Fibroblast of pulmonary artery (primary cell): ENCODE measurements at regions not wholly inside any gene's neighbourhood (a gene's known extent, or its start where the extent isn't known, plus 50 kb on each side); places are given as distances from the start of the nearest gene placed in this dataset.

ENCODE experiments used
- DNase-seq: peaks from one replicate; pipeline ENCODE4 v3.0.0-alpha.2; 2010; ENCODE audit warnings: low read depth
- H3K4me3 ChIP-seq: replicated peaks from 2 replicates; pipeline ENCODE4 v1.5.1; 2011; ENCODE audit warnings: low read depth, mild to moderate bottlenecking, control low read depth, low read length, moderate library complexity
- TF ChIP-seq, protein P1 (sequence below): IDR thresholded peaks from 2 replicates; pipeline ENCODE4 v1.5.1; 2011; ENCODE audit warnings: mild to moderate bottlenecking, control low read depth, low read length, inconsistent platforms; ENCODE audit errors: missing control alignments

DNA sequence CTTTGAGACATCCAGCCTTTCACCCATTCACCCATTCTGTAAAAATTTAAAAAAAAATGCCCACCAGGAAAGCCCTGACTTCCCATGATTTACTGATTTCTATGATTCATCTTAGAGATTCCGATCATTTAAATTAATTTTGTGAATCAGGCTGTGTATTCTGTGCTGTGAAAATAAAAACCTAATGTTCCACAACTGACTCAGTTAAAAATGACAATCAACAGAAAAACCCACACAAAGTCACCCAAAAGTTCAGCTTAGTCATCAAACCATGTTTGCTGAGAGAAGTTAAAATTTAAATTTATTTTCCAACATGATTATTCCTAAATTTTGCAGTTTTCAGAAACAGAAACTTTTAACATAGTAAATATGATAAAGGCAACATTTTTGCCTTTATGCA, 509.9 kb downstream of the TENT5A start:
- no peak for DNase-seq
- no peak overlapping the region for H3K4me3 ChIP-seq
- TF ChIP-seq, protein P1, sequence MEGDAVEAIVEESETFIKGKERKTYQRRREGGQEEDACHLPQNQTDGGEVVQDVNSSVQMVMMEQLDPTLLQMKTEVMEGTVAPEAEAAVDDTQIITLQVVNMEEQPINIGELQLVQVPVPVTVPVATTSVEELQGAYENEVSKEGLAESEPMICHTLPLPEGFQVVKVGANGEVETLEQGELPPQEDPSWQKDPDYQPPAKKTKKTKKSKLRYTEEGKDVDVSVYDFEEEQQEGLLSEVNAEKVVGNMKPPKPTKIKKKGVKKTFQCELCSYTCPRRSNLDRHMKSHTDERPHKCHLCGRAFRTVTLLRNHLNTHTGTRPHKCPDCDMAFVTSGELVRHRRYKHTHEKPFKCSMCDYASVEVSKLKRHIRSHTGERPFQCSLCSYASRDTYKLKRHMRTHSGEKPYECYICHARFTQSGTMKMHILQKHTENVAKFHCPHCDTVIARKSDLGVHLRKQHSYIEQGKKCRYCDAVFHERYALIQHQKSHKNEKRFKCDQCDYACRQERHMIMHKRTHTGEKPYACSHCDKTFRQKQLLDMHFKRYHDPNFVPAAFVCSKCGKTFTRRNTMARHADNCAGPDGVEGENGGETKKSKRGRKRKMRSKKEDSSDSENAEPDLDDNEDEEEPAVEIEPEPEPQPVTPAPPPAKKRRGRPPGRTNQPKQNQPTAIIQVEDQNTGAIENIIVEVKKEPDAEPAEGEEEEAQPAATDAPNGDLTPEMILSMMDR = no peak

DNA sequence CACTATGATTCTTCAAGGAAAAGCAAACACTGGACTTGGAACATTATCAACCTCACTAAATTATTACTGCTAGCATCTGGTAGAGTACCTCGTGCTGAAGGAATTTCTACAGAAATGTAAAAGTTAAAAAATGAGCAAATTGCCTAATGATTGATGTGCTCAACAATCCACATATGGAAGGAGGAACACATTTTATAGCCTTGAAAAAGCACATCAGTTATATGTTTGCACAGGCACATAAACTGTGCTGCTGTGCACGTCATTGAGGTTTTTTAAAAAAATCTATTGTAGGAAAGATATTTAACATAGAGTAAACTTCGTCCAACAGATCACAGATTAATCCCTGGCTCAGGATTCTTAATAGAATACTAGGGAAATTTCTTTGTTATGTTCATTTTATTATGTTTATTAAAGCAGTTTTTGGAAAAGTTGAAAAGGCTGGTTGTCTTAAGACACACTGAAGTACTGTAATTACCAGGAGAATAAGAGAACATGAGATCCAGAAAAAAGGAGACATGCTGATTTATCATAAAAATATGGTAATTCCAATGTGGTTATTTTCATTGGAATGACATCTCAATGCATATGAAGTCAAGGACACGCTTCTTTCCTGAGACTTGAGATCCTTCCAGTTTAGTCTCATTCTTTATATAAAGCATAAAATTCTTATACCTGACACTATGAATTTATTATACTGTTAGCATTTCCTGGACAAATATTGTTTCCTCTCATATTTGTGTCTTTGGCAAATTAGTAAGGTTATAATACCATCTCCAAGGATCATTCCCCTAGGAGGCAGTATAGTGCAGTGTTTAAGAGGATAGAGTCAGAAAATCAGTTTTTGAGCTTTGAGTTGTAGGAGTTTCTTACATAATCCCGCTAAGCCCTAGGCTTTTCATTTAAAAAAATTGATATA, 511.1 kb downstream of the TENT5A start:
- DNase-seq = peak; percentile 78
- no peak overlapping the region for H3K4me3 ChIP-seq
- TF ChIP-seq, protein P1 = peak; percentile 72

DNA sequence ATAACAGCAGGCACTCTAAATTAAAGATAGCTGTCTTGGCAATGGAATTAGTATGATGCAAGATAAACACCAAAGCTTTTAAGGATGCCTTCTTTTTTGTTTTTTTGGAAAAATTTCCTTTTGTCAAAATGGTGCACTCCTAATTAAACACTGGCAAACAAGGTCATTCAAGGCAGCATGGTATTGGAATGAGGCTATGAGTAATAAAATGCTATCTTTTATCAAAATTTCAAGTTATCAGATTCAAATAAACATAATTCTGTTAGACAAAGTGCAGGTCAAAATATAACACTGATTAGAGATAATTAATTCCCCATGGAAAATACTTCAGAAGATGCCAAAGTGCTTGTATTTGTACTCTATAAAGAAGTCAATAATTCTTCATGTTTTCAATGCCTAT, 514.1 kb downstream of the TENT5A start:
- TF ChIP-seq, protein P1 = no peak
- no peak for DNase-seq
- H3K4me3 ChIP-seq = no peak overlapping the region

DNA sequence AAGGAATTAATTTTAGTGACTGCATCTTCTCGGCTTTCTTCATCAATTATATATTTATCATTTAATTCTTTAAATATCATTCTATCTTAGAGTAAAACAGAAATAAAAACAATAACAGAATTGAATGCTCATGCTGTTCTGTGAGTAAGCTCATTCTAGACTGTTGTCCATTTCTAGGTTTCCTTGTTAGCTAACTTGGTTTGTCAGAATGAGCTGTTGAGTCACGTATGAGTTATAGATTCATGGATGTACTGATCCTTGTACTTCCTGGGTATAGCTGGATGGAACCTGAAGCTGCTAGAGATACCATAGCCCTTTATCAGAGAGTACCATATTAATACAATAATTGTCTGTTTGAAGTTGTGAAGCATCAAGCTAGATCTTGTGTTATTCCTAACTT, 515.3 kb downstream of the TENT5A start:
- DNase-seq = no peak
- no peak overlapping the region for H3K4me3 ChIP-seq
- TF ChIP-seq, protein P1 = no peak

DNA sequence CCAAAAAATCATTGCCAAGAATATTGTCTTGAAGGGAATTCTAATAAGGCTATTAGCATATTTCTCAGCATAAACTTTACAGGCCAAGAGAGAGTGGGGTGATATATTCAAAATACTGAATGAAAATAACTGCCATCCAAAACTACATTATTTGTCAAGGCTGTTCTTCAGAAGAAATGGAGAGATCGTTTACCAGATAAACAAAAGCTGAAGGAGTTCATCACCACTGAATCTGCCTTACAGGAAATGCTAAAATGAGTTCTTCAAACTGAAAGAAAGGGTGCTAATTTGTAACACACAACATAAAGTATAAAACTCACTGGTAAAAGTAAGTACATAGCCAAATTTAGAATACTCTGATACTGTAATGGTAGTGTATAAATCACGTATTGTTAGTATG, 517.0 kb downstream of the TENT5A start:
- no peak overlapping the region for H3K4me3 ChIP-seq
- no peak for DNase-seq
- TF ChIP-seq, protein P1 = no peak

DNA sequence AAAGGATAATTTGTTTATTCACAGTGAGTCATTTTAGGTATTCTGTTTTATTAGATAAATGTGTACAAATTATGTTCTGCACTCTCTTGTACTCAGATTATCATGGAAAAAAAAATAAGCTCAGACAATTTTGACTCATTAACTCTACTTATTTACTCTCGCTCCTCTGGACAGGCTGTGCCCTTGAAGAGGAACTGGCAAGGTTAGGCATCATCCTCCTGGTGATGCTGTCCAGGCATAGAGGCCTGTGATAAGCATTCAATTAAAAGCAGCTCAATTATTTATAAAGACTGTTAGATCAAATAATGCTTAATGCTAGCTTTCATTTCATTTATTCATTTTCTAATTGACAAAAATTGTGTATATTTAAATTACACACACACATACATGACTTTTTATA, 518.5 kb downstream of the TENT5A start:
- H3K4me3 ChIP-seq = no peak overlapping the region
- TF ChIP-seq, protein P1 = no peak
- DNase-seq = no peak

DNA sequence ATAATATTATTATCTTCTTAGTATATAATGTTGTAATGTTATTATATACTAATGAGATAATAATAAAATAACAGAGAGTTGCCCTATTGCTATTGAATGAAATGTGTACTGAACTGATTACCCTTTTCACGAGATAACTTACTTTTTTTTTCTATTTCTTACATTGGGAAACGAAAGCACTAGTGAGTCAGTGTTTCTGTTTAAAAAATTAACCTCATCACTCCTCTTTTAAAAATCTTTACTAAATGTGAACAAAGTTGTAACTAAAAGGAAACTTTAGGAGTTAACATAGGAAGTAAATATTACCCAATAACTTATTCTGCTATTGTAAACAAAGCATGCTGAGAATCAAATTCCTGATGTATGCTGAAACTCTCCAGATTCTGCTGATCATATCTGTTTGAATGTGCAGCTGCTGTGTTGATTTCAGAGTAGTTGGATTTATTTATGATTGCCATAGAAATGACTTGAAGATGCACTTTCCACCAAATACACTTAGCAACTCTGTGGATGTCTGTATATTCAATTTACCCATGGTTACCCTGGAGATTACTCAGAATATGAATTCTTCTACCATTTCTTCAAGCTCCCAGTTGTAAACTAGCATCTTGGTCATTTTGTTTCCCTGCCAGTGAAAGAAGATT, 523.4 kb downstream of the TENT5A start:
- DNase-seq = peak; percentile 81
- TF ChIP-seq, protein P1 = no peak

More for the DNA sequence above, 523.4 kb downstream of the TENT5A start:
- peak overlapping the region; percentile 26 for H3K4me3 ChIP-seq
